ENCODE measurements at regions not wholly inside any gene's neighbourhood (a gene's known extent, or its start where the extent isn't known, plus 50 kb on each side); places are given as distances from the start of the nearest gene placed in this dataset.
"Not testable (repeated sequence)": the region's sequence is repeated elsewhere in the genome, so short reads cannot be mapped to it uniquely, and the experiment has no call there.

- DNase-seq (ENCODE audit: low spot score) = no peak
These were observed 846.0 kb downstream of the FAM181B start for GRCh38 chr11:81887671-81888070.

- no peak for DNase-seq (ENCODE audit: low spot score)
These were observed 847.1 kb downstream of the FAM181B start for GRCh38 chr11:81886406-81887075.

- DNase-seq (ENCODE audit: low spot score) = peak; percentile 21
These were observed 859.0 kb downstream of the FAM181B start for GRCh38 chr11:81874635-81875034.

GRCh38 chr11:81870815-81871214 is 862.8 kb downstream of the FAM181B start:
- DNase-seq (ENCODE audit: low spot score) = no peak

- peak; percentile 19 for DNase-seq (ENCODE audit: low spot score)
These were observed 863.6 kb downstream of the FAM181B start for GRCh38 chr11:81870066-81870412.

- peak; percentile 88 for DNase-seq (ENCODE audit: low spot score)
These were observed 864.2 kb downstream of the FAM181B start for GRCh38 chr11:81869351-81870065.

GRCh38 chr11:81866896-81867295 is 866.8 kb downstream of the FAM181B start:
- DNase-seq (ENCODE audit: low spot score) = no peak

GRCh38 chr11:81857386-81857785 is 876.3 kb downstream of the FAM181B start:
- DNase-seq (ENCODE audit: low spot score) = no peak

GRCh38 chr11:81853791-81854190 is 879.9 kb downstream of the FAM181B start:
- no peak for DNase-seq (ENCODE audit: low spot score)

GRCh38 chr11:81852896-81853295 is 880.8 kb downstream of the FAM181B start:
- no peak for DNase-seq (ENCODE audit: low spot score)

- DNase-seq (ENCODE audit: low spot score) = no peak
These were observed 893.3 kb downstream of the FAM181B start for GRCh38 chr11:81840380-81840779.

GRCh38 chr11:81839976-81840375 is 893.7 kb downstream of the FAM181B start:
- DNase-seq (ENCODE audit: low spot score) = no peak

- no peak for DNase-seq (ENCODE audit: low spot score)
These were observed 894.6 kb downstream of the FAM181B start for GRCh38 chr11:81839016-81839415.

- no peak for DNase-seq (ENCODE audit: low spot score)
These were observed 903.7 kb downstream of the FAM181B start for GRCh38 chr11:81829976-81830375.

- no peak for DNase-seq (ENCODE audit: low spot score)
These were observed 908.3 kb downstream of the FAM181B start for GRCh38 chr11:81825346-81825745.

GRCh38 chr11:81819462-81819861 is 914.2 kb downstream of the FAM181B start:
- DNase-seq (ENCODE audit: low spot score) = no peak

GRCh38 chr11:81804858-81805257 is 928.8 kb downstream of the FAM181B start:
- no peak for DNase-seq (ENCODE audit: low spot score)

GRCh38 chr11:81802591-81802990 is 931.1 kb downstream of the FAM181B start:
- no peak for DNase-seq (ENCODE audit: low spot score)

- DNase-seq (ENCODE audit: low spot score) = no peak
These were observed 941.2 kb downstream of the FAM181B start for GRCh38 chr11:81792416-81792815.

- DNase-seq (ENCODE audit: low spot score) = peak; percentile 27
These were observed 946.0 kb downstream of the FAM181B start for GRCh38 chr11:81787584-81788049.

- no peak for DNase-seq (ENCODE audit: low spot score)
These were observed 961.5 kb downstream of the FAM181B start for GRCh38 chr11:81772166-81772565.

GRCh38 chr11:81769906-81770305 is 963.8 kb downstream of the FAM181B start:
- not testable (repeated sequence) for DNase-seq (ENCODE audit: low spot score)

- no peak for DNase-seq (ENCODE audit: low spot score)
These were observed 976.6 kb downstream of the FAM181B start for GRCh38 chr11:81756864-81757595.

Measured in CD4-positive, alpha-beta T cell treated with Interleukin-6 at 100 ng/mL for 8 hours (primary cell).